Stimulated activated CD4-positive, alpha-beta T cell treated with anti-CD3 and anti-CD28 coated beads, Interleukin-4, amount 100 ng/mL, for 4 hours (primary cell): ENCODE measurements at regions not wholly inside any gene's neighbourhood (a gene's known extent, or its start where the extent isn't known, plus 50 kb on each side); places are given as distances from the start of the nearest gene placed in this dataset.

Source experiments
- DNase-seq, 2 experiments: peaks; one replicate each; pipeline ENCODE4 v3.0.0-alpha.2; 2020

GRCh38 chr4:178633263-178633662, 1191.0 kb upstream of the AGA start:
- no peak for DNase-seq

GRCh38 chr4:178664621-178665020, 1222.4 kb upstream of the AGA start:
- no peak for DNase-seq

GRCh38 chr4:178665916-178666315, 1223.7 kb upstream of the AGA start:
- DNase-seq = no peak

GRCh38 chr4:178671766-178672165, 1229.5 kb upstream of the AGA start:
- DNase-seq = no peak

- no peak for DNase-seq
Measured at GRCh38 chr4:178672512-178672911, 1230.3 kb upstream of the AGA start.

GRCh38 chr4:178681871-178682270, 1239.6 kb upstream of the AGA start:
- DNase-seq = no peak

GRCh38 chr4:178689926-178690325, 1247.7 kb upstream of the AGA start:
- no peak for DNase-seq

- no peak for DNase-seq
Measured at GRCh38 chr4:178693816-178694215, 1251.6 kb upstream of the AGA start.

GRCh38 chr4:178696515-178696914, 1254.3 kb upstream of the AGA start:
- no peak for DNase-seq

GRCh38 chr4:178712486-178712885, 1270.2 kb upstream of the AGA start:
- DNase-seq = no peak

GRCh38 chr4:178738026-178738425, 1295.8 kb upstream of the AGA start:
- DNase-seq = no peak

- no peak for DNase-seq
Measured at GRCh38 chr4:178745203-178745602, 1303.0 kb upstream of the AGA start.

GRCh38 chr4:178752954-178753525, 1310.8 kb upstream of the AGA start:
- DNase-seq = no peak

GRCh38 chr4:178778496-178778895, 1336.3 kb upstream of the AGA start:
- no peak for DNase-seq

- no peak for DNase-seq
Measured at GRCh38 chr4:178781779-178782178, 1339.5 kb upstream of the AGA start.

- DNase-seq = no peak
Measured at GRCh38 chr4:178784491-178784890, 1342.3 kb upstream of the AGA start.

GRCh38 chr4:178789279-178789678, 1347.0 kb upstream of the AGA start:
- DNase-seq = no peak

- no peak for DNase-seq
Measured at GRCh38 chr4:178799204-178799603, 1357.0 kb upstream of the AGA start.

GRCh38 chr4:178808106-178808505, 1365.9 kb upstream of the AGA start:
- no peak for DNase-seq

- no peak for DNase-seq
Measured at GRCh38 chr4:178809921-178810320, 1367.7 kb upstream of the AGA start.

GRCh38 chr4:178811356-178811755, 1369.1 kb upstream of the AGA start:
- no peak for DNase-seq

GRCh38 chr4:178812866-178813265, 1370.6 kb upstream of the AGA start:
- no peak for DNase-seq

GRCh38 chr4:178814908-178815307, 1372.7 kb upstream of the AGA start:
- DNase-seq = no peak

GRCh38 chr4:178823673-178824295, 1381.5 kb upstream of the AGA start:
- no peak for DNase-seq

- DNase-seq = no peak
Measured at GRCh38 chr4:178836865-178837264, 1394.6 kb upstream of the AGA start.
